ENCODE measurements at regions not wholly inside any gene's neighbourhood (a gene's known extent, or its start where the extent isn't known, plus 50 kb on each side); places are given as distances from the start of the nearest gene placed in this dataset.
"Not testable (repeated sequence)": the region's sequence is repeated elsewhere in the genome, so short reads cannot be mapped to it uniquely, and the experiment has no call there.

DNA sequence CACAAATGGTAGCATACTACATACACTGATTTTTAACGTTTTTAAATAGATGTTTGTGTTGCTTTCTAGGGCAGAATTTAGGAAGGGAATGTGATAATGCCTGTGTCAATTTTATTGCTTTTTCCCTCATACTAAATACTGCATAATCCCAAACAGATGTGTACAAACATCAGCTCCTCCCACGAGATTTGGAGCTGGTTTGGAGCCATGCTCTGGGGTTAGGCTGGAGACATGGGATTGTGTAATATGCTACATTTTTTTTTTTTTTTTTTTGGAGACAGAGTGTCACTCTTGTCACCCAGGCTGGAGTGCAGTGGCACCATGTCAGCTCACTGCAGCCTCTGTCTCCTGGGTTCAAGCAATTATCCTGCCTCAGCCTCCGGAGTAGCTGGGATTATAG, 80.1 kb downstream of the EBLN2 start:
- TF ChIP-seq, protein P1, sequence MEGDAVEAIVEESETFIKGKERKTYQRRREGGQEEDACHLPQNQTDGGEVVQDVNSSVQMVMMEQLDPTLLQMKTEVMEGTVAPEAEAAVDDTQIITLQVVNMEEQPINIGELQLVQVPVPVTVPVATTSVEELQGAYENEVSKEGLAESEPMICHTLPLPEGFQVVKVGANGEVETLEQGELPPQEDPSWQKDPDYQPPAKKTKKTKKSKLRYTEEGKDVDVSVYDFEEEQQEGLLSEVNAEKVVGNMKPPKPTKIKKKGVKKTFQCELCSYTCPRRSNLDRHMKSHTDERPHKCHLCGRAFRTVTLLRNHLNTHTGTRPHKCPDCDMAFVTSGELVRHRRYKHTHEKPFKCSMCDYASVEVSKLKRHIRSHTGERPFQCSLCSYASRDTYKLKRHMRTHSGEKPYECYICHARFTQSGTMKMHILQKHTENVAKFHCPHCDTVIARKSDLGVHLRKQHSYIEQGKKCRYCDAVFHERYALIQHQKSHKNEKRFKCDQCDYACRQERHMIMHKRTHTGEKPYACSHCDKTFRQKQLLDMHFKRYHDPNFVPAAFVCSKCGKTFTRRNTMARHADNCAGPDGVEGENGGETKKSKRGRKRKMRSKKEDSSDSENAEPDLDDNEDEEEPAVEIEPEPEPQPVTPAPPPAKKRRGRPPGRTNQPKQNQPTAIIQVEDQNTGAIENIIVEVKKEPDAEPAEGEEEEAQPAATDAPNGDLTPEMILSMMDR (IDR thresholded peaks at IDR 0.05; ENCODE audit: low read depth, low read length) = no peak
- DNase-seq (ENCODE audit: low read depth in 2 of 2) = no peak
- H3K4me3 ChIP-seq (replicated peaks in 1 of 2; ENCODE audit: low read depth in 2 of 2, low read length in 2 of 2) = no peak overlapping the region

DNA sequence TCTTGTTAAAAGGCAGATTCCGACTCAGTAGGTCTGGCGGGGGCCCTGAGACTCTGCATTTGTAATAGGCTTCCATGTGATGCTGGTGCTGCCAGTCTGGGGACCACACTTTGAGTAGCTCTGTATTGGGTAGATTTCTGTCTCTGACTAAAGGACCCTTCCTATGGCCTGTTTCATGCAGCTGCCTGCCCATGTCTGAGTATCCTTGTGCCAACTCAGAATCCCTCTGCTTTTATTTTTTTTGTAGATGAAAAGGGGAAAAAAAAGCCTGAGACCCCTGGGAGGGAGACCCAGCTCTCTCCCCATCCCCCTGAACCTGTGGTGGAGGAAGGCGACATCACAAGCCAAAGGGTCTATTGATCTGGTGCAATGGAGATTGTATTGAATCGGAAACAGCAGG, 81.9 kb downstream of the EBLN2 start:
- TF ChIP-seq, protein P1 (IDR thresholded peaks at IDR 0.05; ENCODE audit: low read depth, low read length) = no peak
- DNase-seq (ENCODE audit: low read depth in 2 of 2) = no peak
- H3K4me3 ChIP-seq (replicated peaks in 1 of 2; ENCODE audit: low read depth in 2 of 2, low read length in 2 of 2) = no peak overlapping the region

DNA sequence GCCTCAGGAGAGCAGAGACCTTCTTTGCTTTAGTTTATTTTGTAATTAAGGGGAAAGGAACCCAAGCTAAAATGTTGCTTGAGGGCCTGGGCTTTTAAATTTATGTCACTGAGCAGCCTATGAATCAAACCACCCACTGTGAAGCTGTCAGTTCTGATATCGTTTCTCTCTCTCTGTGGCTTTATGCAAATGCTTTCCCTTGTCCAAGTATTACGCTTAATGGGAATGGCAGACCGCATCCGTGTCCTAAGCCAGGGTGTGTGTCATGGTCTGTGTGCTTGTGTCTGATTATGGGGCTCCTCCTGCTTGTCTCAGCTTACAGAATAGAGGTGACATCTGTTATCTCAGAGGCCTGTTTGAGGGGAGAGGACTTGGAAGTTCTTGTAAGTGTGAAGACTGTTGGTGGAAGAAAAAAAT, 82.4 kb downstream of the EBLN2 start:
- DNase-seq (ENCODE audit: low read depth in 2 of 2) = no peak
- TF ChIP-seq, protein P1 (IDR thresholded peaks at IDR 0.05; ENCODE audit: low read depth, low read length) = no peak
- no peak overlapping the region for H3K4me3 ChIP-seq (replicated peaks in 1 of 2; ENCODE audit: low read depth in 2 of 2, low read length in 2 of 2)

DNA sequence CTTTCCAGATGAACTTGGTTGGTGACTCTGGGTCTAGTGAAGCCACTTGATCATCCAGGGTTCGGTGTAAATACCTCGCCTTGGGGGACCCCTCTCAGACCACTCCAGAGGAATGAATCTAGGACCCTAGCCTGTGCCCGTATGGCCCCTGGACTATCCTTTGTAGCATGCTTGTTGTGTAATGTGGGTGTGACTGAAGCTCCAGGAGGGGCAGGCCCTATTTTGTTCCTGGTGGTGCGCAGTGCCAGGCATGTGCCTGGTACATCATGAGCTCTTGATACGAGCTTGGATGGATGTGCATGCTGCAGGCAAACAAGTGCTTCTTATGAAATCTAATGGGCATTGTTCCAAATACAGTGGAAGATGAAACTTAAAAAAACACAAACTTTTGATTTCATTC, 82.8 kb downstream of the EBLN2 start:
- DNase-seq (ENCODE audit: low read depth in 2 of 2) = peak in 1 of 2 donors; percentile 8
- TF ChIP-seq, protein P1 (IDR thresholded peaks at IDR 0.05; ENCODE audit: low read depth, low read length) = no peak
- no peak overlapping the region for H3K4me3 ChIP-seq (replicated peaks in 1 of 2; ENCODE audit: low read depth in 2 of 2, low read length in 2 of 2)

DNA sequence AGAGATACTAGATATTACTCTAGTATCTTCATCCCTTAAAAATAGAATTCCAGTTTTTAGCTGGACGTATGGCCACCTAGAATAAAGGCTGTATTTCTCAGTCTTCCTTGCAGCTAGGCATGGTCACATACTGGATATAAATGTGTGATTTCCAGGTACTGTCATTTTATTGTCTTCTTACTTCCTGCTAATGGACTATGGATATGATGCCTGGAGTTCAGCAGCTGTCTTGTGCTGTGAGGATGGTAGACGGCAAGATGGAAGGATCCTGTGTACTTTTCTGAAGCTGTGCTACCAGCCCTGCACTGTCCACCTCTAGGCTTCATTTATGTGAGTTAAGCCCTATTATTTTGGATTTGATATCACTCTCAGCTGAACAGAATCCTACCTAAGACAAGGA, 83.4 kb downstream of the EBLN2 start:
- TF ChIP-seq, protein P1 (IDR thresholded peaks at IDR 0.05; ENCODE audit: low read depth, low read length) = no peak
- no peak for DNase-seq (ENCODE audit: low read depth in 2 of 2)
- no peak overlapping the region for H3K4me3 ChIP-seq (replicated peaks in 1 of 2; ENCODE audit: low read depth in 2 of 2, low read length in 2 of 2)

DNA sequence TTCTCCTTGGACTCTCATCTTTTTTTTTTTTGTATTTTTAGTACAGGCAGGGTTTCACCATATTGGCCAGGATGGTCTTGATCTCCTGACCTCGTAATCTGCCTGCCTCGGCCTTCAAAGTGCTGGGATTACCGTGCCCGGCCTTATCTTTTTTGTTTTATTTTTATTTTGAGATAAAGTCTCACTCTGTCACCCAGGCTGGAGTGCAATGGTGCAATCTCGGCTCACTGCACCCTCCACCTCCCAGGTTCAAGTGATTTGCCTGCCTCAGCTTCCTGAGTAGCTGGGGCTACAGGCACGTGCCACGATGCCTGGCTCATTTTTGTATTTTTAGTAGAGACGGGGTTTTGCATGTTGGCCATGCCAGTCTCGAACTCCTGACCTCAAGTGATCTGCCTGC, 86.0 kb downstream of the EBLN2 start:
- H3K4me3 ChIP-seq (replicated peaks in 1 of 2; ENCODE audit: low read depth in 2 of 2, low read length in 2 of 2); DNase-seq (ENCODE audit: low read depth in 2 of 2): not testable (repeated sequence)

DNA sequence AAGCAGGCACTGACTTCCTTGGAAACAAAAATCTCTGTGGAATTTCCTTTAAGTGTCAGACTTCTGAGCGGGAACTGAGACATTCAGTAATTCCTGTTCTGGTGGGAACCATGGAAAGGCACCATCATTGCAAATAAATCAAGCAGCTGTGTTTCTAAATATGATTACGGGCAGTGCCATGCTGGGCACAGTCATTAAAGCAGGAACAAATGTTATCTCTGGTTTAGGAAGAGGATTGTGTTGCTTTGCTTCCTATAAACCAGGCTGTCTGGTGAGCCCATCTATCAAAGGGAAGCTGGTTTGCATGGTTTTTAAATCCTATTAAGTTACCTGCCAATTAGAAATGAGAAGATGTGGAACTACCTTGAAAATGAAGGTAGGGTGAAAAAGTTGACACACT, 86.7 kb downstream of the EBLN2 start:
- TF ChIP-seq, protein P1 (IDR thresholded peaks at IDR 0.05; ENCODE audit: low read depth, low read length) = no peak

More for the DNA sequence above, 86.7 kb downstream of the EBLN2 start:
- no peak overlapping the region for H3K4me3 ChIP-seq (replicated peaks in 1 of 2; ENCODE audit: low read depth in 2 of 2, low read length in 2 of 2)
- DNase-seq (ENCODE audit: low read depth in 2 of 2) = peak in 1 of 2 donors; percentile 3
